Fibroblast of lung (primary cell): ENCODE measurements at regions not wholly inside any gene's neighbourhood (a gene's known extent, or its start where the extent isn't known, plus 50 kb on each side); places are given as distances from the start of the nearest gene placed in this dataset.

Experiments used
- EZH2 ChIP-seq: IDR thresholded peaks from 2 replicates; pipeline ENCODE4 v1.5.1; 2012; ENCODE audit warnings: low read length, control low read depth, mild to moderate bottlenecking; ENCODE audit errors: missing control alignments
- TF ChIP-seq, protein P1 (sequence below), 2 donors: IDR thresholded peaks in 1 of 2; conservative IDR thresholded peaks in 1 of 2; 1 replicate in 1 of 2; 2 replicates in 1 of 2; pipeline ENCODE4 v1.5.1; 2011 to 2012; ENCODE audit warnings: low read length in 2 of 2, control low read depth in 1 of 2, inconsistent platforms in 1 of 2, low read depth in 1 of 2, mild to moderate bottlenecking in 1 of 2

DNA sequence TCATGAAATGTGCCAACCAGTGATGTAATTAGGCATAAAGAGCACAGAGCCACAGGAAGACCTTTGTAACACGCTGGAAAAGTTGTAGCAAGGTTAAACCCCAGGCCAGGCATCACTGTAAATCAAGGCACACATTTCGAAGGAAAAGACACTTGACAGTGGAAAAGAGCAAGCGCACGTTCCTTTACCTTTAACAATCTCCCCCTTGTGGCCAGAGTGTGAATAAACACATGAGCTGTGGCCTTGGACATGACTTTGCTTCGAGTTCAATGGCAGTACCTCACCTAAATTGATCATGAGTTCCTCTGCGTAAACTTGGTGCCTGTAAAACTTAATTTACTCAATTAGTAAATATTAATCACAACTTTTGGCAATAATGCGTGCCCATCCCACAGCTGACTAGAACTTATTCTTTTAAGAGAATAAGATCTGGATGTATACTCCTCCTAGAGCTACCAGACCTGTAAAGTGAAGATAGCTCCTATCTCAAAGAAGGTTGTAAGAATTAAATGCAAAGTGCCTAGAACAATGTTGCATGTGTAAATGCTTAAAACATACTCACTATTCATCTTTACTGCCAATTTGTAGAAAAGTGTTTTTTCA lies 757.0 kb upstream of the NECTIN3 start:
- TF ChIP-seq, protein P1, sequence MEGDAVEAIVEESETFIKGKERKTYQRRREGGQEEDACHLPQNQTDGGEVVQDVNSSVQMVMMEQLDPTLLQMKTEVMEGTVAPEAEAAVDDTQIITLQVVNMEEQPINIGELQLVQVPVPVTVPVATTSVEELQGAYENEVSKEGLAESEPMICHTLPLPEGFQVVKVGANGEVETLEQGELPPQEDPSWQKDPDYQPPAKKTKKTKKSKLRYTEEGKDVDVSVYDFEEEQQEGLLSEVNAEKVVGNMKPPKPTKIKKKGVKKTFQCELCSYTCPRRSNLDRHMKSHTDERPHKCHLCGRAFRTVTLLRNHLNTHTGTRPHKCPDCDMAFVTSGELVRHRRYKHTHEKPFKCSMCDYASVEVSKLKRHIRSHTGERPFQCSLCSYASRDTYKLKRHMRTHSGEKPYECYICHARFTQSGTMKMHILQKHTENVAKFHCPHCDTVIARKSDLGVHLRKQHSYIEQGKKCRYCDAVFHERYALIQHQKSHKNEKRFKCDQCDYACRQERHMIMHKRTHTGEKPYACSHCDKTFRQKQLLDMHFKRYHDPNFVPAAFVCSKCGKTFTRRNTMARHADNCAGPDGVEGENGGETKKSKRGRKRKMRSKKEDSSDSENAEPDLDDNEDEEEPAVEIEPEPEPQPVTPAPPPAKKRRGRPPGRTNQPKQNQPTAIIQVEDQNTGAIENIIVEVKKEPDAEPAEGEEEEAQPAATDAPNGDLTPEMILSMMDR (conservative IDR thresholded peaks at IDR 0.05 in 1 of 2, IDR thresholded peaks at IDR 0.05 in 1 of 2; ENCODE audit: low read depth in 1 of 2, low read length in 2 of 2), result peak; percentile 71 to 72
- TF ChIP-seq EZH2, result no peak
